HuH-7 (cell line): ENCODE measurements at regions not wholly inside any gene's neighbourhood (a gene's known extent, or its start where the extent isn't known, plus 50 kb on each side); places are given as distances from the start of the nearest gene placed in this dataset.

Experiments used
- DNase-seq: peaks from one replicate; pipeline ENCODE4 v3.0.0; 2011; ENCODE audit warnings: low spot score

GRCh38 chrX:8319359-8319758, 145.3 kb upstream of the VCX3B start:
- no peak for DNase-seq

- DNase-seq: no peak
These were observed 141.3 kb upstream of the VCX3B start for GRCh38 chrX:8323356-8323755.

- DNase-seq: no peak
These were observed 122.6 kb upstream of the VCX3B start for GRCh38 chrX:8341814-8342590.

GRCh38 chrX:8345473-8345872, 119.2 kb upstream of the VCX3B start:
- DNase-seq: no peak

DNA sequence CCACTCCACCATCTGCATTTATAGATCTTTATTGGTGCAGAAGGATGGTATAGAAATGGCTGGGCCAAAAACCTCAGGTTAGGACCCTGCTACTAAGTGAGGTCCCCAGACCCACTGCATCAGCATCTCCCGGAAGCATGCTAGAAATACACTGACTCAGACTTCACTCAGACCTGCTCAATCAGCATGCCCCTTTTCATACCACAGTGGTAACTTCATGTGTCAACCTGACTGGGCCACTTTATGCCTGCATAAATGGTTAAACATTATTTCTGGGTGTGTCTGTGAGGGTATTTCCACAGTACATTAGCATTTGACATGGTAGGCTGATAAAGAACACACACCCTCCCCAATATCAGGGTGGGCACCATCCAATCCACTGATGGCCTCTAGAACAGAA, 118.6 kb upstream of the VCX3B start:
- DNase-seq: no peak

DNA sequence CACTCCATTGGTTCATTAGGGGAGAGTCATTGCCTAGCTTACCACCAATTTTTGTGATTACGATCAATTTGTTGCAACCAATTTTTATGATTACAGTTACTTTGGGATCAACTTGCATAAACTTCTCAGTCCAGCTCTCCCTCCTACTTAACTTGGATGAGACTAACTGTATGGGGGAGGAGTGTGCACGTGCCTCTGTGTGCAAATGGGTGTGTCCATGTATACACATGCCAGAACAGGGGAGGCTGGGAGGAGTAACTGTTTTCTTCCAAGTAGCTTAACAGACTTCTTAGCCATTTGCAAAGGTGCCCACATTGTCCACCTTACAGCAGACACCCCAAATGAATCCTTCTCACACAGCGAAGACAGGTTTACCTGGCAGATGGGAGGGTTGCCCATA, 117.7 kb upstream of the VCX3B start:
- no peak for DNase-seq

GRCh38 chrX:8349816-8350544, 114.7 kb upstream of the VCX3B start:
- DNase-seq: no peak

DNA sequence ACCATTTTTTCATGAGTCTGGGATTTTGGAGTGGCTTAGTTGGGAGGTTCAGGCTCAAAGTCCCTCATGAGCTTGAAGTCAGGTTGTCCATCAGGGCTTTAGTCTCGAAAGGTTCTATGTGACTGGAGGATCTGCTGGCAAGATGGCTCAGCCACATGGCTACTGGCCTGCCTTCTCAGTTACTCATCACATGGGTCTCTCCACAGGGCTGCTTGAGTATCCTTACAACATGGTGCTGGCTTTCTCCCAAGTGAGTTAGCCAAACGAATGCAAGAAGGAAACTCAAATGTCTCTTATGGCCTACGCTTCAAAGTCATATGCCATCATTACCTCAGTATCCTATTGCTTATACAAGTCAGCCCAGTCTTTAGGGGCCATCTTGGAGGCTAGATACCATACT, 106.3 kb upstream of the VCX3B start:
- DNase-seq: no peak

- peak; percentile 1 for DNase-seq
These were observed 100.1 kb upstream of the VCX3B start for GRCh38 chrX:8364369-8365141.

GRCh38 chrX:8366481-8366880, 98.1 kb upstream of the VCX3B start:
- no peak for DNase-seq

GRCh38 chrX:8374041-8374825, 90.4 kb upstream of the VCX3B start:
- no peak for DNase-seq

GRCh38 chrX:8377041-8377440, 87.6 kb upstream of the VCX3B start:
- no peak for DNase-seq

- DNase-seq: no peak
These were observed 73.9 kb upstream of the VCX3B start for GRCh38 chrX:8390771-8391170.

DNA sequence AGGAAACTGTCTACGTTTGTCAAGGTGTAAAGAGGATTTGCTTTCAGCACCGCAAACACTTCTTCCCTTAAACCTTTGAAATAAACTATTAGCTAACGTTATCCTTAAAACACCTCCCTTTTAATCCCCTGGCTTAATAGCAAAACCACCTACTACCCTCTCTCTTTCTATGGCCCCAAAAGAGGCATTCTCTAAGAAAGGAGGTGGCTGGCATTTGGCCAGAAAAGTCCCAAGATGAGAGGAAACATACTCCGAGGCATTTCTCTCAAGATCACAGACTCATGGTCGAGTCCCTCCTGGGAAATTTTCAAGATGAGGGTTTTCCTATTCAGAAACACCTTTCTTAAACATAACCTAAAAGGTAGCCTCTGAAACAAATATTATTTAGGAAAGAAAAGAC, 60.6 kb upstream of the VCX3B start:
- DNase-seq: no peak

- DNase-seq: no peak
These were observed 60.2 kb upstream of the VCX3B start for GRCh38 chrX:8404471-8404870.

GRCh38 chrX:8404926-8405325, 59.7 kb upstream of the VCX3B start:
- no peak for DNase-seq

DNA sequence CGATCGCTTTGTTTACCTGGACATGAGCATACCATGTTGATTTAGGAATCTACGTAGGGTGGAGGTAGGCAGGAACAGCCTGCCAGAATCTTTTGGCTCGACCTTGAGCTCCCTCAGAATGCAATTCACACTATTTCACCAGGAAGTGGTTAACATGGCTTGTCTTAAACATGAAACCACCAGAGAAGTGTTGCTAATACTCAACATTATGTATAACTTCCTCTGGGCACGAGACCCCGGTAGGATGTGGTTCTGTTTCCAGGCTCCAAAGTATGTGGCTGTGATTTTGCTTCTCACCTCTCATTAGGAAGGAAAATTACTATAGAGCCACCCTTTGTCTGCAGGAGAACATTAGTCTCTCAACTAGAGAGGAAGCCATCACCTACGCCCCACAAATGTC, 59.0 kb upstream of the VCX3B start:
- no peak for DNase-seq

- DNase-seq: no peak
These were observed 51.4 kb upstream of the VCX3B start for GRCh38 chrX:8413279-8413678.
